HG02571 (cell line): ENCODE measurements at regions not wholly inside any gene's neighbourhood (a gene's known extent, or its start where the extent isn't known, plus 50 kb on each side); places are given as distances from the start of the nearest gene placed in this dataset.

ENCODE experiments used
- ATAC-seq: cut with Tn5 transposase; IDR thresholded peaks from one replicate; pipeline ENCODE4 v1.9.1; 2021; ENCODE audit warnings: mild to moderate bottlenecking, moderate library complexity; ENCODE audit not compliant: unreplicated experiment

- ATAC-seq, result no peak
These were observed 58.3 kb downstream of the TMEM174 start for GRCh38 chr5:73231246-73231778.

- no peak for ATAC-seq
These were observed 57.6 kb downstream of the TMEM174 start for GRCh38 chr5:73230264-73231245.

- no peak for ATAC-seq
These were observed 56.3 kb downstream of the TMEM174 start for GRCh38 chr5:73229271-73229670.

GRCh38 chr5:73228052-73228451 lies 55.1 kb downstream of the TMEM174 start:
- no peak for ATAC-seq
